GM19463 (cell line): ENCODE measurements at regions not wholly inside any gene's neighbourhood (a gene's known extent, or its start where the extent isn't known, plus 50 kb on each side); places are given as distances from the start of the nearest gene placed in this dataset.

ENCODE experiments used
- ATAC-seq: cut with Tn5 transposase; IDR thresholded peaks from one replicate; pipeline ENCODE4 v1.9.1; 2021; ENCODE audit warnings: mild to moderate bottlenecking, moderate library complexity; ENCODE audit not compliant: unreplicated experiment

DNA sequence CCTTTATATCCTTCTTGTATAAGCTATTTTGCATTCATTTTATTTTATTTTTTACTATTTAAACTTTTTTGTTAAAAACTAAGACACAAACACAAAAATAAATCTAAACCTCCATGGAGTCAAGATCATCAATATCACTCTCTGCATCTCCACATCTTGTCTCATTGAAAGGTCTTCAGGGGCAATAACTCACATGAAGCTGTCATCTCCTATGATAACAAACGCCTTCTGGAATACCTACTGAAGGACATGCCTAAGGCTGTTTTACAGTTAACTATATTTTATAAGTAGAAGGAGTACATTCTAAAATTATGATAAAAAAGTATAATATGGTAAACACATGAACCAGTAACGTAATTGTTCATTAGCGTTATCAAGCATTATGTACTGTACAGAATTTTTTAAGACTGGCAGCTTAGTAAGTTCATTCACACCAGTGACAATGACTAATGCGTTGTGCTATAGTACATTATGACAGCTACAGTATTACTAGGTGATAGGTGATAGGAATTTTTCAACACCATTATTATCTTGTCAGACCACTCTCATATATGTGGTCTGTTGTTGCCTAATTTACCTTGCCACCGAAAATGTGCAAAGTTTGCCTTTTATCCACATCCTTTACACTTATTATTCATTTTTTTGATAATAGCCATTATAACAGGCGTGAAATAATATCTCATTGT, 390.7 kb upstream of the SLITRK1 start:
- no peak for ATAC-seq

DNA sequence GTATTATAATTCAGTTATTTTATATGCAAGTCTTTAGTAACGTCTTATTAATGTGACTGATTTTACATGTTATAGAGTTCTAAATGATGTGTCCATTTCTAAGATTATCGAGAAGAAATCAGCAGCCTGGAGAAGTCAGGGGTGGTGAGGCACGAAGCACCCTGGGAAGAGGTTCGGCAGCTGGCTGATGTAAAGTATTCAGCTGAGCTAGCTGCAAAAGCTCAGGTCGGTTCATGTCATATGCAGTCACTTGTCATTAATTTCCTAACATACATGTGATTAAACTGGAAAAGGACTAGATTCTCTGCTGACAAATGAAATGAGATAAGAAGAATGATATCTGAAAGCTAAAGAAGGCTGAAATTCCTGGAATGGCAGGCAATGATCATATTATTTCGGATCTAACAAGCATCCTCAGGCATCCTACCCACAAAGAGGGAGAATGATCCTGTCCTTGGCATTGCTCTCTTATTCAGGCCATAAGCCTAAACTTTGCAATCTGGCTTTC, 383.0 kb upstream of the SLITRK1 start:
- ATAC-seq = no peak

DNA sequence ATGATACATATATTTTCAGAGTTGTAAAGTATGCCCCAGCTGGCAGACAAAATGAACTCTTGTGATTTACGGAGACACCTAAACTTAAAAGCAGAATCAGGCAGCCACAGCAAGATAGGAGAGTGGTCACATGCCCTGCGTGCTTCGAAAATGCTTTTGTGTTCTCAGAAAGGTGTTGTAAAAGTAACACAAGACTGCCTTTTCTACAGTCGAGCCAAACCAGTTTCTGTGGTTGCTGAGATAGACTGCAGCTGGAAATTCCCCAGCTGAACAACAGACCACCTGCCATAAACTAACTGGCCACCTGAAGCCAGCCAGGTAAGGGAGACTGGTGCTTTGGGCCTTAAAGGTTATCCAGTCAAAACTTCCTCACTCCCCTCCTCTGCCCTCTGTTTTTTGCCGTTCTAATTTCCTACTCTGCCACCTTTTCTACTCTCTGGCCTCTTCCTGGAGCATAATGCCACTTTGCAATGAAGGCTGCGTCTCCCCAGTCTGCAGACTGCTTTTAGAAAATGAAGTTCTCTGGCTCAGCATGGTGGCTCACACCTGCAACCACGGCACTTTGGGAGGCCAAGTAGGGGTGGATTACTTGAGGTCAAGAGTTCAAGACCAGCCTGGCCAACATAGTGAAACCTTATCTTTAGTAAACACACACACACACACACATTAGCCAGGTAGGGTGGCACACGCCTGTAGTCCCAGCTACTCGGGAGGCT, 381.2 kb upstream of the SLITRK1 start:
- ATAC-seq = no peak

DNA sequence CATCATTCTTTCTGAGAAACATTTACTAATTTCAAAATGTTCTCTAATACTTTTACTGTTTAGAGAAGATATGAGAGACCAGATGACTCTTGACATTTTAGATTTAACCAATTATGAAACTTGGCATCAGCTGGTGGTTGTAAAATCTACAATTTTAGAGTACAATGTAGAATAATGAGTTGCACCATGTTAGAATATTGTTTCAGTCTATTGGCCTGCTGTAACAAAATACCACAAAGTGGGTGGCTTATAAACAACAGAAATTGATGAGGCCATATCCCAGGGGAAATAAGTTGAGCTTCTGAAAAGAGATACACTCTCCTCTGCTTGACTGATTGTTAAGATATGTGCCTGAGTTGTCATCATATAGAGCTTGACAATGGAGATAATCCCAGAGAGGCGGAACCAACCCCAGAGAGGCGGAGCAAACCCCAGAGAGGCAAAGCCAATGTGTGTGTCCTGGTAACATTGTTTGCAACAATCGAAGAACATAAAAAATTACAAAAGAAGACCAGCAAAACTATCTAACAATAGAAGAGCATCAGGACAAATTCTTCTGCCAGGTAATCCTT, 373.0 kb upstream of the SLITRK1 start:
- no peak for ATAC-seq

DNA sequence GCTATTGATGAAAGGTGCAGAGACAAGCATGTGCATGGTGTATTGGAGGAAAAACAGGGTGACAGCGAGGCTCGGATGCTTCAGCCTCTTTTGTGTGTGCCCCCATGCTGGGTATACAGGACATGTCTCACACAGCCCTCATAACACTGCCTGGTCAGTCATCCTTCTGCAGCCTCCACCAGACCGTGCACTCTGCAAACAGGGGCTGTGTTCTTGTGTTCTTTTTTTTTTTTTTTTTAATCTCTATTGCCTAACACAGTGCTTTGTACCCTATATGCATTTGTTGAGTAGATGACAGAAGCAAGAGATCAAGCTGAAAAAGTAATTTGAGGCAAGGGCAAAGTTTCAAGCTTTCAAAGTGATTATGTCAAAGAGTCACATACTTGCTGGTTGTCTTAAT, 367.2 kb upstream of the SLITRK1 start:
- no peak for ATAC-seq

DNA sequence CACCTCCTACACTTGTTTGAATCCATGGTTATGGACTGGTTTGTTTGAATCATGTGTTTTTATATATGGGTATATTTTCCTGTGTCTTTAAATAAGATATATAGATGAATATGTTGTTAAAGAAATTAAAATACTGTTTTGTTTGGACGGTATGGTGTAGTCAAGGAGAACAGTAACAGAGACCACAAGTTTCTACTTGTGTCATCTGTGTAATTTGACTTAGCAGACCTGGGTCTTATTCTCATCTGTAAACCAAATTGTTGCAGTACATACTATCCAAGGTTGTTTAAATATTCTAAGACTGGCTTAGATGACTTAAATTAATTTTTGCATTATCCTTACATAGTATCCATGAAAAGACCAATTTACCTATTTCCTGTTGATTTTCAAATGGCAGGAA, 361.1 kb upstream of the SLITRK1 start:
- no peak for ATAC-seq

DNA sequence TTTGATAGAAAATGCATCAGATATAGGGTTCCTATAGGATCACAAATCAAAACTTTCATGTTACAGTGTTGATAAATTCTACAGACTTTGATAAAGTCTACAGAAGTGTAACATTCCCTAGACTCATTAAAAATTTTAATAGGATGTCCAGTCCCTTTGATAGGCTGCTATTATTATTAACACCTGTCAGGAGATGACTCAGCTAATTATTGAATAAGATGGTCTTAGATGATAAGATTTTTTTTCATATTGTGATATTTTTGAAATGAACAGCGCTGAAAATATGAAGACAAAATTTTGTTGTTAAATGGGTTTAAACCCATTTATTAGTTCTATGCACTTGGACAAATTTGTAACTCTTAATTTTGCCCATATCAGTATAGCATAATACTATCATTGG, 356.8 kb upstream of the SLITRK1 start:
- no peak for ATAC-seq

DNA sequence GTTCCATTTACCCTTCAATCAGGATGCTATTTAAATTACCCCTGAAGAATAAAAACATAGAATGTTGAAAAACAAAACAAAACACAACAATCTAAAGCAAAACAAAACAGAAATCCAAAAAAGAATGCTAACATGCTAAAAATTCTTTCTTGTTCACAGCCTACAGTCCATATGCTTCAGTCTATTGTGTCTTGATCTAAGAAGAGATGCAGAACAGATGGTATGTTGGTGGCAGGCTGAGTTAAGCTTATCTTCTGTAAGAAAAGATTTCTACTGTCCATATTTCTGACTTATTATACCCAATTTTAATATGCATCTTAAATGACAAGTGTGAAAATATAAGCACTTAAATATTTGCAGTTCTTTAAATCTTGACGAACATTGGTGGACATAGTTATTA, 356.1 kb upstream of the SLITRK1 start:
- ATAC-seq = no peak

DNA sequence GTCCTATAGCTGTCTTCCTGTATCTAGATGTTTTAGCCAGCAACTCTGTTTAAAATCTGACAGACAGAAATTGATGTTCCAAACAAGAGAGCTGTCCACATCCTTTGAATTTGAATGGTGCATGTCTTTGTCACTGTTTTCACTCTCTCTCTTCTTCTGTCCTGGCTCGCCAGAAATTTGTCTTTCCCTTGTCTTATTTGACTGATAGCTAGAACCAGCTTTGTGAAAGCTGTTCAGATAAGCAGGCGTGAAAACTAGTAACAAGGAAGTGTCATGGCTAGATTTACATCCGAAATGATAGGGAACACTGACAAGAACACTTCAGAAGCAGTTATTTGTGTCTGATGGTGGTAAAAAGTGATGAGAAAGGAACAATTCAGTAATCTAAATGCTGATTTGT, 354.9 kb upstream of the SLITRK1 start:
- no peak for ATAC-seq

DNA sequence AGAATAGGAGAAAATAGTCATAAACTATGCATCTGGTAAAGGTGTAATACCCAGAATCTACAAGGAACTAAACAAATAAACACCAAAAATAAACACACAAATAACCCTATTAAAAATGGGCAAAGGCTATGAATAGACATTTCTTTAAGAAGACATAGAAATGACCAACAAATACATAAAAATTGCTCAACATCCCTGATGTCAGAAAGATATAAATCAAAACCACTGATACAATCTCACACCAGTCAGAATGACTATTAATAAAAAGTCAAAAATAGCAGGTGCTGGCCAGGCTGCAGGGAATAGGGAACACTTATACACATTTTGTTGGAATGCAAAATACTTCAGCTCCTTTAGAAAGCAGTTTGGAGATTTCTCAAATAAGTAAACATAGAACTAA, 352.1 kb upstream of the SLITRK1 start:
- ATAC-seq = no peak

DNA sequence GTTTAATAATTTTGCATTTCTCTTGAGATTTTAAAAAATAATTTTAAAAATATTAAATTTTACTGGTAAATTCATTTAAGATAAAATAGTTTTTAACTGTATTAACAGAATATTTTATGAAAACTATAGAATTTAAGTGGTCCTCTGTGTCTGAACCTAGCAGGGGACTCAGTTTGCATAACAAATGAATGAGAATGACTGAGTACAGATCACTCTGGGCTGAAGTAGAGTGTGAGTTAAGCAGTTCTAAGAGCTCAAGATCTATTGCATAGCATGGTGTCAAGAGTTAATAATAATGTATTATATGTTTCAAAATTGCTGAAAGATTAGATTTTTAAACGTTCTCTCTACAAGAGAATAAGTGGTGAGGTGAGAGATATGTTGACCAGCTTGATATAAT, 348.3 kb upstream of the SLITRK1 start:
- no peak for ATAC-seq

DNA sequence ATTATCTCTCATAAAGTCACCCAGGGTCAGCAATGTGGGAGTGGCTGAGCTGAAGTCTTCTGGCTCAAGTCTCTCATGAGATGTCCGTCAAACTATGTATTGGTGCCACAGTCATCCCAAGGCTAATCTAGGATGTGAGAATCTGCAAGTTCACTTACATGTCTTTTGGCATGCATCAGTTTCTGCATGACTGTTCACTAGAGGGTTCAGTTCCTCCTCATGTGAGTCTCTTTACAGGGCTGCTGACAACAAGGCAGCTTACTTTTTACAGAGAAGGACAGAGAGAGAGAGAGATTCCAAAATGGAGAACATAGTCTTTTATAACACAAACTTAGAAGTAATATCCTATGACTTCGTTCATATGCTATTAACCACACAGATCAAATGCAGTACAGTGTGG, 328.8 kb upstream of the SLITRK1 start:
- ATAC-seq = no peak

DNA sequence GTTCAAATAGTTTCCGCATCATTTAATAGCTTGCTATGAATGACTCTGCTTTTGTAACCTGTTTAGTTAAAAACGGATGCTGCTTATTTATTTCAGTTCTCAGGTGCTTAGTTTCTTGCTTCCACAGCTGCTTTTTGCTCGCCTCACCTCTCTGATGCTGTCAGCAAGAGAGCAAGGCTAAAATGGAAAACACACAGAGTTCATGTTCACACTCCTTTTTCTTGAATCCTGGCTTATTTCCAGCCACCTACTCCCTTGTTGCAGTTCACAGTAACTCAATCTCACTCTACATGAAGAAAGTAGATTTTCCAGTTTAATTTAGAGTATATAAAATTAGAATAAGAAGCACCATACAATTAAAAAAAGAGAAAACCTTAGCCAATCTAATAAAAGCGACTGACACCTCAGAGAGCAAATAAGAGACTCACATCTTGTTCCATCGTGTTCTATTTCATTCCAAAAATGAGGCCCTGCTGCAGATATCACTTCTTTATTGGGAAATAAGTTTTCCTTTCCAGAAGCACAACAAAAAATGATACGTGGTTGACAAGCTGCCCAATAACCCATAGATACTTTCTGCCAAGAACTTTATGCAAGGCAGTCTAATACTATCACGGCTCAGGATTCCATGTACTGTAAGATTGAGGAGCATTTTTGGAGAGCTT, 326.1 kb upstream of the SLITRK1 start:
- ATAC-seq = no peak

DNA sequence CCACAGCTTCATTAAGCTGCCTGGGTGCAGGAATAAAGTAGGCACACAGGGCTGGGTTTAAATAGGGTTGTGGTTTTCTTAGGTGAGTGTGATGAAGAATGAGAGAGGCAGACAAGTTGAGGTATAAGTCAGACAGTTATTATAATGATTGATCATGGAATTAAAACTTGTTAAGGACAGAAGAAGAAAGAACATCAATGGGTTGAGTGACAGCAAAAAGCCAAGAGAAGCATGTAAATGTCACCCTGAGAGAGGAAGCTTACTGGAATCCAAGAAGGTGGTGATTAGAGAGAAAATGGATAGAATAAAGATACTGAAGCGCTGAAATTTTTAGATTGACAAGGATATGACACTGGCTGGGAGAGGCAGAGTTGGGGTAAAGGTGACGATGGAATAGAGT, 325.2 kb upstream of the SLITRK1 start:
- no peak for ATAC-seq

DNA sequence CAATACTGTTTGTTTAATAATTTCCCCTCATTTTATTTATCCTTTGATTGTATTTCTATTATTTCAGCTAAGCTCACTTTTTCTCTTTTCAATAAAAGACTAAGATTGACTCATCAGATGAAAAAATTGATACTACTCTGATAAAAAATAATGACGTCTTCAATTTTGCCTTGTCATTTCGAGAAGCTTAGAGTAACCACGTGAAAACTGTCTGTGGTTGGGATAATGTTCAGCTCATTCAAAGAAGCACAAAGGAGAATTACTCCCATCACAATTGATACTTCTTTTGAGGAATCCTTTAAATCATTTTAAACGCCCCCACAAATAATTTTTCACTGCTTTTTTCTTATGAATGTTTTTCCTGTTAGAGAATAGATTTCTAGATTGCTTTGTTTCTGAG, 318.7 kb upstream of the SLITRK1 start:
- ATAC-seq = no peak

DNA sequence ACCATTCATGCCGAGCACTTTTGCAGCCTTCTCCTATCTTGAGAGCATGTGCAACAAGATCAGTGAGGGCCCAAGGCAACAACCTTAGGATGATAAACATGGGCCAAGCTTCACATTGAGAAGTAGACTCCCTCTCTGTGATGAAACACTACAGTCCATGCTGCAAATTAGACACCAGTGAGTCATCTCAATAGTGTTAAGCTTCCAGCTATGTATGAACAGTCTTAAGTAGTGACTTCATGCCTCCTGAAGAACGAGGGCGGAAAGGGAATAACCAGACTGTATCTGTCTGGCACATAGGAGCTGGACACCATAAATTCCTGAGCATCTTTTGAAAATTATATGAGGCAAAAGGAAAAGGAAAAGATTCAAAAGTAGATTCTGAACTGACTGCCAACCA, 309.9 kb upstream of the SLITRK1 start:
- no peak for ATAC-seq

DNA sequence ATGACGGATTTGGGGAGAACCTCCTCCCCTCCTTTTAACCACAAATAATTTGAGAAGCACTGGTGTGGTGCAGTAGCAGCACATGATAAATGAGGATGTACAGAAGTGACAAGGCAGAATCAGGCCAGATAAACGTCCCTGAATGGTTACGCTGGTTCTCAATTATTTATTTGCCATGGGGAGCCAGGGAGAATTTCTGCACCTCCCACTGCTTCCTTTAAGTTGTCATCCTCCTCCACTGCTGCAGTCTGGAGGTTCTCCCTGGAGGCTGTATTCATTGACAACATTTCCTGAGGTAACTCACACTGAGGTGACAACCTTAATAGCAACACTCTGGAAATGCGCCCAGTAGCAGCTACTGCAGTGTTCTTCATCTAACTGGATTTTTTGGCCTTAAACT, 308.9 kb upstream of the SLITRK1 start:
- no peak for ATAC-seq

DNA sequence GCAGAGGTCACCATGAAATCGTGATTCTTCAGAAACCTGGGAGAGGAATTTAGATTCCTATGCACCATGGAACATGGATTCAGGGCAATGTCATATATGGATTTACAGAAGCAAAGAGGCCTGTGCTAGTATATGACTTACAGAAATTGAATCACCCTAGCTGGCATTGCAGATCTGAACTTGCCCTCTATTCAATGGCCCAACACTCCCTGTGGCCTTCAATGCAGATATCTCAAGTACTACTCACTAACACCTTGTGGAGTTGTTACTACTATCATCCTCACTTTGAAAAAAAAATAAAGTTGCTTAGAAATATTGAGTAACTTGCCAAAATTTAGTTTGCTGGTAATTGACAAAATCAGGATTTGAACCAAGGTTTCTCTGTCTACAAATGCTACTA, 305.4 kb upstream of the SLITRK1 start:
- no peak for ATAC-seq

DNA sequence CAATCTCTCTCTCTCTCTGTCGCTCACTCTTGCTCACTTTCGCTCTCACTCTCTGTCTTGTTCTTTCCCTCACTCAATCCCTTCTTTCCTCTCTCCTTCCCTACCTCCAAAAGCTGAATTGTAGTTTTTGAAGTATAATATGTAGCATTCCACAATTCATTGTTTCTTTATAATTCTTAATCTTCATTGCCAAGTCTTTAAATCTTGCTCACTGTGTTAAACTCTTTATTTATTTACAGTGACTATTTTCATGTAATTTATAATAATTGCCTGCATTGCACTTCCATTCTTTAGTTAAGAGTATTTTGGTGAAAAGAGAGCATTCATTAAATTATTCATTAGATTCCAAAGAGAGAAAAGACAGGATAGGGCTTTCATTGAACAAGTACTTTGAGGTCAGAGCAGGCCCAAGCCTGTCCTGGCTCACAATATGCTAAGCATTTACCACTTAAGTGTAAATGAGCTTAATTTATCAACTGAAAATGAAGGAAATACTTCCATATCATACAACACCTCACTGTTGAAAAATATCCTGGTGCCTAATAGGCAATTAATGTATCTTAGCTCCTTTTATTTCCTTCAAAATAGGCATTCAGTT, 257.4 kb upstream of the SLITRK1 start:
- ATAC-seq = no peak

DNA sequence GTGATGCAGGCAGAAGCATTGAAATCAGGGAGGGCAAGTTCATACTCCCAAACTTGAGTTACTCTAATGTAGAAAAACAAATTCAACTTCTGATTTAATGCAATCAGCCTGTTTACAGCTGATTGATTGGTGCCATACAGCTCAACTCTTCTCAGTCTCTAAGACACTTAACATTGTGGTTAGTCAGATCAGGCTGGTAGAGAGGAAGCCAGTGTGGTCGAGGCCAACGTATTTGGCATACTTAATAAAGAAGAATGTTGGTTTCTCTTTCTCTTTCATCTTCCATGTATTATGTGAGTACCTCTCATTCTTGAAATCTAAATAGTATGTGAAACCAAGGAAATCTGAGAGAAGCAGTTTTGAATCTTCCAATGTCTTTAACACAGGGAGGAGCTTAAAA, 255.0 kb upstream of the SLITRK1 start:
- peak; percentile 98 for ATAC-seq

DNA sequence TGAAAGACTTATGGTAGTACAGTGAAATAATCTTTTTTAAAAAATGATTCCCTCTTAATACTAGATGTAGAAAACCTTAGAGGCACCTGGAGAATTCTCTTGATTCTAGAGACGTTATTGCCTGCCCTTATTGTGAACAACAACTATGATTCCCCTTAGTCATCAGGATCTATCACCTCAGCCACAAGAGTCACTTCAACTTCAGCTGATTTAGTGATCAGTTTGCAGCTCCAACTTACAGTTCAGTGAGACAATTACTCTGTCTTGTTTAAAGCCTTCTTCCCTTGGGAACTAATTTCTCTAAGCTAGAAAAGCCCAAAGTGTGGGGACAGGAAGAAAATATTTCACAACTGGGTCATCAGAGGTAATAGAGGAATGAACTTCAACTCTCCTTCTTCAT, 254.3 kb upstream of the SLITRK1 start:
- ATAC-seq = no peak
